ENCODE measurements at regions not wholly inside any gene's neighbourhood (a gene's known extent, or its start where the extent isn't known, plus 50 kb on each side); places are given as distances from the start of the nearest gene placed in this dataset.

DNA sequence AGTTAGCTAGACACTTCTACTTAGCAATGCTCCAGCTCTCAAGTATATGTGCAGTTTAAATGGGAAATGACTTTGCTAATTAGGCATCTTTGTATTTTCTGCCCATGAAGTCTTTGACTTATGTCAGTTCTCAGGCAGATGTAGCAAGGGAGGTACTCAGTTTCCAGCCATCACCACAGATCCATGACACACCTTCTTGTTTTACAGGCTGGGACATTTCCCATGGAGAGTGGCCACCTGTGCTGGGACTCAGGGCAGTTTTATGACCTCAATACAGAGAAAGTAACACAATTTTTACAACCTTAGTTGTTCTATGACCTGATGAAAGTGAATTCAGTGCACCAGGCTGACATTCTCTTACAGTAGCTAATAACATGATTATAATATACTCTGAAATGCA, 280.7 kb upstream of the GK2 start:
- FAIRE-seq: no peak
- Histone ChIP-seq H3K9me3 (replicated peaks; ENCODE audit: control insufficient read depth, insufficient read depth, low read length) (no peaks in the 10 kb centered on the region), H2AFZ (ENCODE audit: low read depth, low read length) (no peak overlapping the region), H3K4me3 (replicated peaks in 1 of 3; ENCODE audit: insufficient read depth in 1 of 3, low read depth in 1 of 3, low read length in 3 of 3) (no peak overlapping the region), H3K4me2 (ENCODE audit: insufficient read depth, low read length) (no peak overlapping the region), H3K27me3 (ENCODE audit: control insufficient read depth in 2 of 2, insufficient read depth in 2 of 2, low read length in 2 of 2) (no peaks in the 10 kb centered on the region), H3K9me1 (replicated peaks; ENCODE audit: control insufficient read depth, extremely low read depth, insufficient read depth, low read length) (no peaks in the 10 kb centered on the region), H4K20me1 (replicated peaks; ENCODE audit: control insufficient read depth, extremely low read depth, insufficient read depth, low read length) (no peaks in the 10 kb centered on the region), H3K79me2 (ENCODE audit: control insufficient read depth, insufficient read depth, low read length) (no peaks in the 10 kb centered on the region), H3K9ac (replicated peaks; ENCODE audit: extremely low read depth, insufficient read depth, low read length) (no peak overlapping the region), H3K36me3 (ENCODE audit: control insufficient read depth in 2 of 2, extremely low read depth in 1 of 2, insufficient read depth in 2 of 2, low read length in 2 of 2) (no peaks in the 10 kb centered on the region), H3K27ac (ENCODE audit: insufficient read depth, low read depth, low read length) (no peak overlapping the region), H3K4me1 (ENCODE audit: control insufficient read depth, extremely low read depth, insufficient read depth, low read length) (no peaks in the 10 kb centered on the region)
- dilution Hi-C loops (cut with MboI; ENCODE audit: extremely low pct_ligation_motif_present, low sequenced_read_pairs): no loop called here
- intact Hi-C loops (cut with micrococcal nuclease): no loop called here
- no TSS peak for BruUV-seq (replicated peaks)
- POLR2A ChIA-PET: no interaction called here
- DNase-seq (ENCODE audit: low read depth, low spot score): no peak
- CTCF ChIA-PET: interaction anchor here (1.1 kb wide), 1 partner anchor 10 kb away, joined by 3 read pairs; no protein-coding TSS in a partner anchor
- no peak for TF ChIP-seq JUN (IDR thresholded peaks at IDR 0.05; ENCODE audit: borderline replicate concordance, insufficient read depth, insufficient read length, low read depth)
- TF ChIP-seq, protein P1, sequence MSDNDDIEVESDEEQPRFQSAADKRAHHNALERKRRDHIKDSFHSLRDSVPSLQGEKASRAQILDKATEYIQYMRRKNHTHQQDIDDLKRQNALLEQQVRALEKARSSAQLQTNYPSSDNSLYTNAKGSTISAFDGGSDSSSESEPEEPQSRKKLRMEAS (IDR thresholded peaks at IDR 0.05; ENCODE audit: insufficient read depth, insufficient read length): no peak
- no peak for TF ChIP-seq POLR2AphosphoS5 (IDR thresholded peaks at IDR 0.05; ENCODE audit: insufficient read depth, low read depth, low read length)
- no peak for TF ChIP-seq MYC (IDR thresholded peaks at IDR 0.05; ENCODE audit: low read depth, low read length)
- no peak for TF ChIP-seq EZH2 (IDR thresholded peaks at IDR 0.05; ENCODE audit: borderline replicate concordance, low read depth, low read length, severe bottlenecking)
- TF ChIP-seq FOS (IDR thresholded peaks at IDR 0.05; ENCODE audit: borderline replicate concordance, insufficient read depth, low read length): no peak
- TF ChIP-seq, protein P2, sequence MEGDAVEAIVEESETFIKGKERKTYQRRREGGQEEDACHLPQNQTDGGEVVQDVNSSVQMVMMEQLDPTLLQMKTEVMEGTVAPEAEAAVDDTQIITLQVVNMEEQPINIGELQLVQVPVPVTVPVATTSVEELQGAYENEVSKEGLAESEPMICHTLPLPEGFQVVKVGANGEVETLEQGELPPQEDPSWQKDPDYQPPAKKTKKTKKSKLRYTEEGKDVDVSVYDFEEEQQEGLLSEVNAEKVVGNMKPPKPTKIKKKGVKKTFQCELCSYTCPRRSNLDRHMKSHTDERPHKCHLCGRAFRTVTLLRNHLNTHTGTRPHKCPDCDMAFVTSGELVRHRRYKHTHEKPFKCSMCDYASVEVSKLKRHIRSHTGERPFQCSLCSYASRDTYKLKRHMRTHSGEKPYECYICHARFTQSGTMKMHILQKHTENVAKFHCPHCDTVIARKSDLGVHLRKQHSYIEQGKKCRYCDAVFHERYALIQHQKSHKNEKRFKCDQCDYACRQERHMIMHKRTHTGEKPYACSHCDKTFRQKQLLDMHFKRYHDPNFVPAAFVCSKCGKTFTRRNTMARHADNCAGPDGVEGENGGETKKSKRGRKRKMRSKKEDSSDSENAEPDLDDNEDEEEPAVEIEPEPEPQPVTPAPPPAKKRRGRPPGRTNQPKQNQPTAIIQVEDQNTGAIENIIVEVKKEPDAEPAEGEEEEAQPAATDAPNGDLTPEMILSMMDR (IDR thresholded peaks at IDR 0.05; ENCODE audit: extremely low read depth in 1 of 2, insufficient read depth in 1 of 2, low read depth in 1 of 2, low read length in 2 of 2): no peak
- no peak for TF ChIP-seq POLR2A (IDR thresholded peaks at IDR 0.05; ENCODE audit: low read depth, low read length)
- no peak for TF ChIP-seq GATA2 (IDR thresholded peaks at IDR 0.05; ENCODE audit: insufficient read depth, insufficient read length, low read depth, low read length)
